GM12873 (cell line): ENCODE measurements at regions not wholly inside any gene's neighbourhood (a gene's known extent, or its start where the extent isn't known, plus 50 kb on each side); places are given as distances from the start of the nearest gene placed in this dataset.

ENCODE experiments used
- TF ChIP-seq, protein P1 (sequence below): IDR thresholded peaks from 2 replicates; pipeline ENCODE4 v1.5.1; 2012; ENCODE audit warnings: low read depth, mild to moderate bottlenecking, moderate library complexity, low read length, control low read depth; ENCODE audit not compliant: insufficient read depth; ENCODE audit errors: missing control alignments

DNA sequence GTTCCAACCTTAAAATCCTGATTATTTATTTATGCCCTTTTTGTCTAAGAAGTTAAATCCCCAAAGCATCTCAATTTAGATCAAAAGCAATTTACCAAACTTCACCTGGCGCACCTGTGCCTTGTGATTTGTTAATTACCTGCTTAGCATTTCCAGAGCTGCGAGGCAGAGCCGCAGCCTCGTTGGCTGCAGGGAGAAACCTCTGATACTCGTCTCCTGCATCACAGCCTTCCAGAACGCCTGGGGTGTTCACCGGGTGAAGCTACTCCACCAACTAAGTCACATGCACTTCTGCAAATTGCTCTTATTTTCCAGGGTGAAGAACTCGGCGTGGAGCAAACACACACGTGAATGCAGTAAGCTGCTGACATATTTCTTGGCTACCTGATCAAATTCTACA is 198.1 kb upstream of the RNF32 start:
- TF ChIP-seq, protein P1, sequence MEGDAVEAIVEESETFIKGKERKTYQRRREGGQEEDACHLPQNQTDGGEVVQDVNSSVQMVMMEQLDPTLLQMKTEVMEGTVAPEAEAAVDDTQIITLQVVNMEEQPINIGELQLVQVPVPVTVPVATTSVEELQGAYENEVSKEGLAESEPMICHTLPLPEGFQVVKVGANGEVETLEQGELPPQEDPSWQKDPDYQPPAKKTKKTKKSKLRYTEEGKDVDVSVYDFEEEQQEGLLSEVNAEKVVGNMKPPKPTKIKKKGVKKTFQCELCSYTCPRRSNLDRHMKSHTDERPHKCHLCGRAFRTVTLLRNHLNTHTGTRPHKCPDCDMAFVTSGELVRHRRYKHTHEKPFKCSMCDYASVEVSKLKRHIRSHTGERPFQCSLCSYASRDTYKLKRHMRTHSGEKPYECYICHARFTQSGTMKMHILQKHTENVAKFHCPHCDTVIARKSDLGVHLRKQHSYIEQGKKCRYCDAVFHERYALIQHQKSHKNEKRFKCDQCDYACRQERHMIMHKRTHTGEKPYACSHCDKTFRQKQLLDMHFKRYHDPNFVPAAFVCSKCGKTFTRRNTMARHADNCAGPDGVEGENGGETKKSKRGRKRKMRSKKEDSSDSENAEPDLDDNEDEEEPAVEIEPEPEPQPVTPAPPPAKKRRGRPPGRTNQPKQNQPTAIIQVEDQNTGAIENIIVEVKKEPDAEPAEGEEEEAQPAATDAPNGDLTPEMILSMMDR, result no peak

- TF ChIP-seq, protein P1, result no peak
Observed at GRCh38 chr7:156440456-156440855, 200.1 kb upstream of the RNF32 start.

- TF ChIP-seq, protein P1, result no peak
Observed at GRCh38 chr7:156438011-156438410, 202.6 kb upstream of the RNF32 start.

- TF ChIP-seq, protein P1, result no peak
Observed at GRCh38 chr7:156437021-156437614, 203.5 kb upstream of the RNF32 start.

DNA sequence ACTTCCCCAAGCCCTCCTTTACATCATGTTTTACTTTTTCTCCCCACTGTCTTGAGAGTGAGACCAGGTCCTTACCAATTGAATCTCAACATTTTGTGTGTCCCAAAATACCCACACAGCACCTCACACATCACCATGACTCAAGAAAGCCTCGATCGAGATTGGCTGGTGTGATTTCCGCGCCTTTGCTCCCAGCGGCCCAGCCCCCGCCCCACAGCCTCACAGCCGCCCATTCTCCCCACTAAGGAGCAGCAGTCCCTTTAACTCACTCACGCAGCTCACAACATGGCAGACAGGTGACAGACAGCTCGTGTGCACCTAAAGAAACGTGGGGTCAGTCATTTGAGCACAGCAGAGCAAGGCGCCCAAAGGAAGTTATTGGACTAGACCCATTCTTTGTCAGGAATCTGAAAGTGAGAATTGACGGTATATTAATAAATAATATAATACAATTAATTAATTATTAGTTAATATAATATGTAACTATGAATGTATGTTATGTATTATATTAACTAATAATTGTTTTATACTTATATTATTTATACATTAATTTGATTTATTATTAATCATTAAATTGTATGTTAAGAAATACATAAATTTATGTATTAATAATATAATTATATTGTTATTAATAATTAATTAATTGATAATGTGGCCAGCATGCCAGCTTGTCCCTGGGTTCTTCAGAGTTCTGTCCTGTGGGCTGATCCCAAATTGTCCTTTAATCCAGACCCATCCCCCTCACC is 204.9 kb upstream of the RNF32 start:
- TF ChIP-seq, protein P1, result no peak

- TF ChIP-seq, protein P1, result no peak
Observed at GRCh38 chr7:156434706-156435105, 205.9 kb upstream of the RNF32 start.

DNA sequence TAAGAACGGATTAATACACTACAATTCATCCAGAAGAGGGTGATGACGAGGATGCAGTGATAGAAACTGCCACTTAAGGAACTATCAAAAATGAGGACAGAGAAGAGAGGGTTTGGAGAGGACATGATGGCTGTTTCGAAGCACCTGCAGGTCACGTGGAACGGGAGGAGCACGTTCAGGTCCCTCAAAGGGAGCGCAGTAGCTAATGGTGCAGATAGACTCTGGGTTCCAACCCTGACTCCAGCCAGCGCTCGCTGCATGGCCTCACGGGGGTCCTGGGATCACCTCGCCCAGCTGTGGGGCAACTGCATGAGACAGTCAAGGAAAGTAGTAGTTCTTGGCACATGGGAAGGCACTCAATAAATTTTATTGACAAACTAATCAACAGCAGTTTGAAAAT is 208.6 kb upstream of the RNF32 start:
- TF ChIP-seq, protein P1, result no peak
